ENCODE measurements at regions not wholly inside any gene's neighbourhood (a gene's known extent, or its start where the extent isn't known, plus 50 kb on each side); places are given as distances from the start of the nearest gene placed in this dataset.

GRCh38 chr18:54100920-54101470 lies 123.5 kb downstream of the MBD2 start:
- no peak for DNase-seq (ENCODE audit: low spot score)

- DNase-seq (ENCODE audit: low spot score): no peak
Observed at GRCh38 chr18:54100466-54100865, 124.0 kb downstream of the MBD2 start.

GRCh38 chr18:54094474-54094873 lies 130.0 kb downstream of the MBD2 start:
- DNase-seq (ENCODE audit: low spot score): no peak

GRCh38 chr18:54090856-54091255 lies 133.6 kb downstream of the MBD2 start:
- DNase-seq (ENCODE audit: low spot score): no peak

- no peak for DNase-seq (ENCODE audit: low spot score)
Observed at GRCh38 chr18:54089749-54090459, 134.6 kb downstream of the MBD2 start.

GRCh38 chr18:54086863-54087262 lies 137.6 kb downstream of the MBD2 start:
- DNase-seq (ENCODE audit: low spot score): no peak

- no peak for DNase-seq (ENCODE audit: low spot score)
Observed at GRCh38 chr18:54086046-54086802, 138.2 kb downstream of the MBD2 start.

- no peak for DNase-seq (ENCODE audit: low spot score)
Observed at GRCh38 chr18:54080858-54081257, 143.6 kb downstream of the MBD2 start.

GRCh38 chr18:54076166-54076565 lies 148.3 kb downstream of the MBD2 start:
- DNase-seq (ENCODE audit: low spot score): no peak

GRCh38 chr18:54075689-54076088 lies 148.8 kb downstream of the MBD2 start:
- no peak for DNase-seq (ENCODE audit: low spot score)

GRCh38 chr18:54069729-54070128 lies 154.7 kb downstream of the MBD2 start:
- no peak for DNase-seq (ENCODE audit: low spot score)

GRCh38 chr18:54060343-54061005 lies 164.0 kb downstream of the MBD2 start:
- no peak for DNase-seq (ENCODE audit: low spot score)

- DNase-seq (ENCODE audit: low spot score): no peak
Observed at GRCh38 chr18:54052732-54053429, 171.6 kb downstream of the MBD2 start.

GRCh38 chr18:54052259-54052658 lies 172.2 kb downstream of the MBD2 start:
- DNase-seq (ENCODE audit: low spot score): no peak

- DNase-seq (ENCODE audit: low spot score): no peak
Observed at GRCh38 chr18:54043484-54044251, 180.8 kb downstream of the MBD2 start.

- no peak for DNase-seq (ENCODE audit: low spot score)
Observed at GRCh38 chr18:54035927-54036326, 188.5 kb downstream of the MBD2 start.

GRCh38 chr18:54033052-54033451 lies 191.4 kb downstream of the MBD2 start:
- no peak for DNase-seq (ENCODE audit: low spot score)

- no peak for DNase-seq (ENCODE audit: low spot score)
Observed at GRCh38 chr18:54032412-54032811, 192.1 kb downstream of the MBD2 start.

GRCh38 chr18:54031243-54031642 lies 193.2 kb downstream of the MBD2 start:
- no peak for DNase-seq (ENCODE audit: low spot score)

- no peak for DNase-seq (ENCODE audit: low spot score)
Observed at GRCh38 chr18:54030434-54030833, 194.0 kb downstream of the MBD2 start.

- no peak for DNase-seq (ENCODE audit: low spot score)
Observed at GRCh38 chr18:54023471-54023870, 201.0 kb downstream of the MBD2 start.

Measured in LoVo (cell line).